ENCODE measurements at regions not wholly inside any gene's neighbourhood (a gene's known extent, or its start where the extent isn't known, plus 50 kb on each side); places are given as distances from the start of the nearest gene placed in this dataset.
A peak's percentile ranks its signal among the peaks of the same experiment; 100 is the strongest.

DNA sequence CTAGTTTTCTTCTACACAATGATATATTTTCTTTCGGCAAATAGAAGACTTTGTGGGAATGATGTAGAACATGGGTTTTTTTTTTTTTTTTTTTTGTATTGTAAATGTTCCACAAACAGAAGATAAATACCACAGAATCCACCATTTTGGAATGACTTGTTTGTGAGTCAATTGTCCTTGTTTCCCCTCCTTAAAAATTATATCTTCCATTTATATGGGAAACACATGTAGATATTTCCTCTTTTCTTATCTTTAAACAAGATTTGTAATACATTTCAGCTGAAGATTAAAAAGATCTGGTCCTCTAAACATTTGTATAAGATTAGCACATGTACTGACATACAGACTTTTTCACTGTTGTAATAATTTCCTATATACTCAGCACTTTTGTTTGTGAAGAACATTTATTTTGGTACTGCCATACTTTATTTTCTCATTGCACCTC is 304.6 kb downstream of the SPRY1 start:
- Histone ChIP-seq H3K9me3 (replicated peaks) (no peaks in the 10 kb centered on the region; the same call in 1 of the 2 replicates), H3K4me3 (no peak overlapping the region), H3K36me3 (no peaks in the 10 kb centered on the region), H3K4me1 (replicated peaks) (peaks cover 27% of the 10 kb centered on the region), H3K27ac (peak overlapping the region; percentile 99), H3K27me3 (replicated peaks) (no peaks in the 10 kb centered on the region)
- DNase-seq (ENCODE audit: low read depth in 1 of 2, low spot score in 2 of 2): no peak

GRCh38 chr4:123705419-123705818 is 308.8 kb downstream of the SPRY1 start:
- Histone ChIP-seq H3K4me3 (no peak overlapping the region), H3K9me3 (replicated peaks) (peaks cover 4% of the 10 kb centered on the region; the same call in 1 of the 2 replicates), H3K27me3 (replicated peaks) (no peaks in the 10 kb centered on the region), H3K27ac (no peak overlapping the region), H3K4me1 (replicated peaks) (peaks cover 29% of the 10 kb centered on the region), H3K36me3 (no peaks in the 10 kb centered on the region)
- no peak for DNase-seq (ENCODE audit: low read depth in 1 of 2, low spot score in 2 of 2)

DNA sequence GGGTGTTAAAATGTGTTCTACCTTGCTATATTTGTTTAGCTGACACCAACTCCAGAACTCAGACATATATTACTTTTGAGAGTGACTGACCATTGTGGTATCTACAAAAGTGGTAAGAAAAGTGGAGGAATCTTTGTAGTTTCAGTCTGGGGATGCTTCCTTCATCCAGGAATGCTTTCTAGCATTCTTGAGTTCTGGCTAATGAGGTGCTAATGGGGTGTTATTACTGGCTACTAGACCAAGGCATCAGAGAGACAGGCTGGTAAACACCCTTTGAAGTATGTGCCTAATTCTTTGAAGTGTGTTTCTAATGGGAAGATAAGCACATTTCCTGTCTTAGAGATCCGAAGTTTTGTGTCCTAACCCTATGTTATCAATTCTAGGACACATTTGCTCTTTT is 310.4 kb downstream of the SPRY1 start:
- Histone ChIP-seq H3K27me3 (replicated peaks) (no peaks in the 10 kb centered on the region), H3K27ac (no peak overlapping the region), H3K4me3 (no peak overlapping the region), H3K4me1 (replicated peaks) (peaks cover 14% of the 10 kb centered on the region), H3K36me3 (no peaks in the 10 kb centered on the region), H3K9me3 (replicated peaks) (peaks cover 4% of the 10 kb centered on the region; the same call in 1 of the 2 replicates)
- no peak for DNase-seq (ENCODE audit: low read depth in 1 of 2, low spot score in 2 of 2)

DNA sequence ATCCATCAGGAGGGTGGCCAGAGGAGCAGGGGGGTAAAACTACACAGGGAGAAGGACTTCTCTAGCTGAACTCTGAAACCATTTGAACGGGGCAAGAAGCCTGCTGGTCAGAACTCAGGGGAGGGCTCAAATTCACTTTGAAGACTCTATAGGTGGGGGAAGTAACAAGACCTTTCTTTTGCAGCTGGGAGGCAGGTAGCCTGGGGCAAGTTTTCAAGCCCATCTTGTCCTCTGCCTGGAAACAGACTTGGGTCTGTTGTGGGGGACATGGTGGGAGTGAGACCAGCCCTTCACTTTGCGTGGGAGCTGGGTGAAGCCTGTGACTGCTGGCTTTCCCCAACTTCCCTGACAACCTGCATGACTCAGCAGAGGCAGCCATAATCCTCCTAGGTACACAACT is 312.3 kb downstream of the SPRY1 start:
- peaks cover 4% of the 10 kb centered on the region; the same call in 1 of the 2 replicates for H3K9me3 ChIP-seq (replicated peaks)
- no peaks in the 10 kb centered on the region for H3K36me3 ChIP-seq
- no peak overlapping the region for H3K4me3 ChIP-seq
- no peak for DNase-seq (ENCODE audit: low read depth in 1 of 2, low spot score in 2 of 2)
- no peaks in the 10 kb centered on the region for H3K27me3 ChIP-seq (replicated peaks)
- H3K27ac ChIP-seq: no peak overlapping the region
- peaks cover 14% of the 10 kb centered on the region for H3K4me1 ChIP-seq (replicated peaks)

- Histone ChIP-seq H3K27me3 (replicated peaks) (no peaks in the 10 kb centered on the region), H3K36me3 (no peaks in the 10 kb centered on the region), H3K4me1 (replicated peaks) (peaks cover 14% of the 10 kb centered on the region), H3K27ac (no peak overlapping the region), H3K9me3 (replicated peaks) (peaks cover 4% of the 10 kb centered on the region; the same call in 1 of the 2 replicates), H3K4me3 (no peak overlapping the region)
- peak; percentile 44 to 63 for DNase-seq (ENCODE audit: low read depth in 1 of 2, low spot score in 2 of 2)
Observed at GRCh38 chr4:123709336-123709735, 312.7 kb downstream of the SPRY1 start.

GRCh38 chr4:123731035-123731434 is 334.4 kb downstream of the SPRY1 start:
- DNase-seq (ENCODE audit: low read depth in 1 of 2, low spot score in 2 of 2): no peak
- H3K27me3 ChIP-seq (replicated peaks): no peaks in the 10 kb centered on the region
- no peaks in the 10 kb centered on the region for H3K36me3 ChIP-seq
- no peaks in the 10 kb centered on the region for H3K9me3 ChIP-seq (replicated peaks)
- no peak overlapping the region for H3K4me3 ChIP-seq
- H3K4me1 ChIP-seq (replicated peaks): no peaks in the 10 kb centered on the region
- no peak overlapping the region for H3K27ac ChIP-seq

- Histone ChIP-seq H3K36me3 (no peaks in the 10 kb centered on the region), H3K9me3 (replicated peaks) (no peaks in the 10 kb centered on the region), H3K27ac (no peak overlapping the region), H3K27me3 (replicated peaks) (no peaks in the 10 kb centered on the region), H3K4me3 (no peak overlapping the region), H3K4me1 (replicated peaks) (peaks cover 21% of the 10 kb centered on the region)
- no peak for DNase-seq (ENCODE audit: low read depth in 1 of 2, low spot score in 2 of 2)
Observed at GRCh38 chr4:123737156-123737555, 340.6 kb downstream of the SPRY1 start.

- no peak overlapping the region for H3K4me3 ChIP-seq
- DNase-seq (ENCODE audit: low read depth in 1 of 2, low spot score in 2 of 2): no peak
Observed at GRCh38 chr4:123739806-123740205, 343.2 kb downstream of the SPRY1 start.

DNA sequence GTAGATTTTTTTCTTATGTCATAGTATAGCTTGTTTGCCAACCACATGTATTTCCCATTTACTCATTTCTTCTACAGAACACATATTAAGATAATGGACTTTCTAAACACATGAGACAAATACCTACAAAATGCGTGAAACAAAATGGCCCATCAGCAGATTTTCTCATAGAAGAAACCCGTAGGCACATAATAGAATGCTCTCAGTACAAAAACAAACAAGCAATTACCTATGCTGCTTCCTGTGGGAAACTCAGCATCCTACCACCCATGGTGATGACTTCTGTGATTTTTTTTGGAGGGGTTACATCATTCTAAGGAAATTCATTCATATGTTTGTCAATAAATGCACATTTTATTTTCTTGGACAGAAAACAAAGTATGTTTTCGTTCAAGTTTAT is 343.6 kb downstream of the SPRY1 start:
- Histone ChIP-seq H3K27ac (peak overlapping the region; percentile 87), H3K36me3 (no peaks in the 10 kb centered on the region), H3K27me3 (replicated peaks) (no peaks in the 10 kb centered on the region), H3K9me3 (replicated peaks) (no peaks in the 10 kb centered on the region), H3K4me3 (no peak overlapping the region), H3K4me1 (replicated peaks) (peaks cover 21% of the 10 kb centered on the region)
- peak; percentile 55 to 92 for DNase-seq (ENCODE audit: low read depth in 1 of 2, low spot score in 2 of 2)

More at GRCh38 chr4:123739806-123740205, 343.2 kb downstream of the SPRY1 start:
- Histone ChIP-seq H3K9me3 (replicated peaks) (no peaks in the 10 kb centered on the region), H3K27me3 (replicated peaks) (no peaks in the 10 kb centered on the region), H3K27ac (peak overlapping the region; percentile 87), H3K36me3 (no peaks in the 10 kb centered on the region), H3K4me1 (replicated peaks) (peaks cover 21% of the 10 kb centered on the region)

DNA sequence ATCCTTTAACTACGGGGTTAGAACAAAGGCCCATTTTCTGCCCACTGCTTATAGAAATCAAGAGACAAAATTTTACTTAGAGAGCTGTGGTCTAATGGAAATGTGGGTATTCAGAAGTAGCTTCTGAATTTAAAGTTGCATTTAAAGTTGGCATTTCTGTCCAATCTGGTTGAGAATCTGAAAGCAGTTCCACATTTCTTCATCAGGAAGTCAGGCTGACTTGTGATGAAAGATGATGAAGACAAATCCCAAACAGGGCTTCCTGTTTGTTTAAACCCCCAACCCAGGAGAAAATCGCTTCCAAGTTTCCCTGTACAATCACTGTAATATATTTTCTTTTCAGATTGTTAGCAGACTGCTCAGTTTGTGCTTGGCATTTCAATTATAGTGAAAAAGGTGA is 345.3 kb downstream of the SPRY1 start:
- H3K4me1 ChIP-seq (replicated peaks): peaks cover 21% of the 10 kb centered on the region
- H3K4me3 ChIP-seq: no peak overlapping the region
- H3K27me3 ChIP-seq (replicated peaks): no peaks in the 10 kb centered on the region
- no peaks in the 10 kb centered on the region for H3K9me3 ChIP-seq (replicated peaks)
- H3K27ac ChIP-seq: 0 out of 2 replicates have a peak overlapping the region, but pooled peaks have one; percentile 17
- H3K36me3 ChIP-seq: no peaks in the 10 kb centered on the region
- DNase-seq (ENCODE audit: low read depth in 1 of 2, low spot score in 2 of 2): no peak

DNA sequence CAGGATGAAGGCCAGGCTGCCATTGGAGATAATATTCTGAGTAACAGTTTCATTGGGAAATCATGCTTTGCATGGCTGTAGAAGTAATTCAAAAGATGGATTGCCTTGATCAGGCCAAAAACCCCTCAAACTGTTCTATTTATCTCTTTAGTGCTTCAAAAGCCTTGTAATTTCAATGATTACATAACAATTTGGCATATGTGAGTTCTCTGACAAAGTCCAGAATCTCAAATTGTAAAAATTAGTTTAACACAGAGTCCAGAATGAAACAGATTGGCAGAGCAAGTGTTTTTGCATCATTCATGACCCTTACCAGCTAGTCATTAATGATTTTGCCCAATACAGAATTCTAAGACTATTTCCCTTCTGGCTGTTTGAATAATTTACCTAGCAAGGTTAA is 347.3 kb downstream of the SPRY1 start:
- H3K27me3 ChIP-seq (replicated peaks): no peaks in the 10 kb centered on the region
- no peak for DNase-seq (ENCODE audit: low read depth in 1 of 2, low spot score in 2 of 2)
- no peaks in the 10 kb centered on the region for H3K36me3 ChIP-seq
- H3K4me1 ChIP-seq (replicated peaks): peaks cover 21% of the 10 kb centered on the region
- H3K4me3 ChIP-seq: no peak overlapping the region
- H3K27ac ChIP-seq: no peak overlapping the region
- H3K9me3 ChIP-seq (replicated peaks): no peaks in the 10 kb centered on the region

DNA sequence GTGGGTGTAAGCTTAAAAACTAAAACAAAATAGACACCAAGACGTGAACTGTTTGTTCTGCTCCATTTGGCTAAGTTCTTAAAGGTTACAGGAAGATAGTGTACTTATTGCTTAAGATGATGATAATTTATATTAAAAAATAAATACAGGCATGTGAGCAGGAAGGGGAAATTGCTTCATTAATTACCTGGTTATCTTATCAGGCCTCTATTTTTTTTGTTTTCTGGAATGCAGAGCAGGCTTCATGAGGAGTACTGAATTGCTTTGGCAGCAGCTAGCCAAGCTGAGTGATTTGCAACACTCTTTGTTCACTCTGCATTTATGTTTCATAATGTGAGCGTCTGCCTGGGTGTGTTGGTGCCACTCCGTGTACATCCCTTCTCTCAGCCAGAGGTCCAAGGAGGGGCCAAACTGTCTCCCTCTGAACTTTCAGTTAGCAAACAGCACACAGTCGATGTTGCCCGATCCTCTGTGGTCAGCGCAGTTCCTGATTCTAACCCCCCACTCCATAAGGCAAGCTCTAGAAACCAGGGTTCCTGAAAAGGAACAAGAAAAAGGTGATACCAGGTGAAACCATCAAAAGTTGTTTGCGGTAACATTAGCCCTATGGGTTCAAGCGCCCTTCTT is 348.2 kb downstream of the SPRY1 start:
- no peaks in the 10 kb centered on the region for H3K9me3 ChIP-seq (replicated peaks)
- H3K27ac ChIP-seq: no peak overlapping the region
- DNase-seq (ENCODE audit: low read depth in 1 of 2, low spot score in 2 of 2): no peak

DNA sequence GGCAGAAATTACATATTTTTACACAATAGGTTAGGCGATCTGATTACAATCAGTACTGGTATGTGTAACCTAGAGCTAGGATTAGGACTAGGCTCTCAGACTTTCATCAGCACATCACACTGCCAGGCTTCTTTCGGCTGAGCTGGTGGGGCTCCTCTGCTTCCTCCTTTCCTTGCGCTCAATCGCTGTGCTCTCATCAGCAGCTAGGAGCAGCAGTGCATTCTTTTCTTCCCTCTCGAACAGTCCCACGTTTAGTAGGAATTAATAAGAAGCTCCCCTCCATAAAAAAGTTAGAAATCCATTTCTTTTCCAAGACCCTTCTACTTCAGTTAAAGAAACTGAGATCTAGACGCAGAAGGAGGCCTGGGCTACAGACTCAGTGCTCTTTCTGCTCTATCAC is 350.4 kb downstream of the SPRY1 start:
- DNase-seq (ENCODE audit: low read depth in 1 of 2, low spot score in 2 of 2): no peak
- Histone ChIP-seq H3K4me1 (replicated peaks) (peaks cover 1% of the 10 kb centered on the region), H3K4me3 (no peak overlapping the region), H3K27me3 (replicated peaks) (no peaks in the 10 kb centered on the region), H3K27ac (no peak overlapping the region), H3K36me3 (no peaks in the 10 kb centered on the region), H3K9me3 (replicated peaks) (no peaks in the 10 kb centered on the region)

More for the DNA sequence above, 348.2 kb downstream of the SPRY1 start:
- Histone ChIP-seq H3K4me3 (no peak overlapping the region), H3K4me1 (replicated peaks) (peaks cover 15% of the 10 kb centered on the region), H3K27me3 (replicated peaks) (no peaks in the 10 kb centered on the region), H3K36me3 (no peaks in the 10 kb centered on the region)

DNA sequence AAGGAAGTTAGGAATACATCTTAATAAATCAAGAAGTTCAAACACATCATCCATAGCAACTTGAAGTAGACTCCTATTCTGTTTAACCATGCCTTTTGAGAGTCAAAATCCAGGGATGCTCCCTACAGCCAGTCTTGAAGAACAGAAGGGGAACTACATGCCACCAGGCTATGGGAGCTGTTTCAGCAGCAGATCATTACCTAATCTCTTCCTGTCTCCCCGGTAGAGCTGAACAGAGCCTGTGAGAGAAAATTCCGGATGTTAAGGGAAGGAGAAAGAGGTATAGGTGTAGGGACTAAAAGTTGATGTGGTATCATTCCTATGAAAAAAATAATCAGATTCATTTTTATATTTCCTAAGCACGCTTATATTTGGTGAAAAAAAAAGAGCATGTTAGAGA is 352.2 kb downstream of the SPRY1 start:
- H3K27ac ChIP-seq: no peak overlapping the region
- no peak for DNase-seq (ENCODE audit: low read depth in 1 of 2, low spot score in 2 of 2)
- no peaks in the 10 kb centered on the region for H3K36me3 ChIP-seq
- no peak overlapping the region for H3K4me3 ChIP-seq
- H3K4me1 ChIP-seq (replicated peaks): no peaks in the 10 kb centered on the region
- no peaks in the 10 kb centered on the region for H3K27me3 ChIP-seq (replicated peaks)
- H3K9me3 ChIP-seq (replicated peaks): no peaks in the 10 kb centered on the region

- Histone ChIP-seq H3K9me3 (replicated peaks) (no peaks in the 10 kb centered on the region), H3K4me1 (replicated peaks) (no peaks in the 10 kb centered on the region), H3K36me3 (no peaks in the 10 kb centered on the region), H3K4me3 (no peak overlapping the region), H3K27me3 (replicated peaks) (no peaks in the 10 kb centered on the region), H3K27ac (no peak overlapping the region)
- no peak for DNase-seq (ENCODE audit: low read depth in 1 of 2, low spot score in 2 of 2)
Observed at GRCh38 chr4:123749383-123749782, 352.8 kb downstream of the SPRY1 start.

All from SJSA1 (cell line).